ENCODE measurements at regions not wholly inside any gene's neighbourhood (a gene's known extent, or its start where the extent isn't known, plus 50 kb on each side); places are given as distances from the start of the nearest gene placed in this dataset.

DNA sequence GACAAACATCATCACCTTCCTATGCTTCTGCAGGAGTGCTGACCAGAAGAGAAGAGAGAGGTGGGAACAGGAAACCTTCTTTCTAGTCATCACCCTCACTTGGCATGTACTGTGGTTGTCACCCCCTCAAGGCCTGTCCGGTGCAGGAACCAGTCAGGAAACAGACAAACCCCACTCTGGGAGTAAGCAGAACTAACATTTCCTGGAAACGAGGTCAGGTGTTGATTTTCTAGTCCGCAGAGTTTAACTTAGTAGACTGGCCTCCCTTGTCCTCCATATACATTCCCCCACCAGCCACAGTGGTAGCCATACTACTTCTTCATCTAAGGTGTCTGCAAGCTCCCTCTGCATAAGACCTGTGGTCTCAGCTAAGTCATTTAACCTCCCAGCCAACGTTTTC is 80.7 kb upstream of the NCAM1 start:
- TF ChIP-seq JUNB (CRISPR knock-in tag; IDR thresholded peaks at IDR 0.05; ENCODE audit: borderline replicate concordance) = no peak
- TF ChIP-seq, protein P1, sequence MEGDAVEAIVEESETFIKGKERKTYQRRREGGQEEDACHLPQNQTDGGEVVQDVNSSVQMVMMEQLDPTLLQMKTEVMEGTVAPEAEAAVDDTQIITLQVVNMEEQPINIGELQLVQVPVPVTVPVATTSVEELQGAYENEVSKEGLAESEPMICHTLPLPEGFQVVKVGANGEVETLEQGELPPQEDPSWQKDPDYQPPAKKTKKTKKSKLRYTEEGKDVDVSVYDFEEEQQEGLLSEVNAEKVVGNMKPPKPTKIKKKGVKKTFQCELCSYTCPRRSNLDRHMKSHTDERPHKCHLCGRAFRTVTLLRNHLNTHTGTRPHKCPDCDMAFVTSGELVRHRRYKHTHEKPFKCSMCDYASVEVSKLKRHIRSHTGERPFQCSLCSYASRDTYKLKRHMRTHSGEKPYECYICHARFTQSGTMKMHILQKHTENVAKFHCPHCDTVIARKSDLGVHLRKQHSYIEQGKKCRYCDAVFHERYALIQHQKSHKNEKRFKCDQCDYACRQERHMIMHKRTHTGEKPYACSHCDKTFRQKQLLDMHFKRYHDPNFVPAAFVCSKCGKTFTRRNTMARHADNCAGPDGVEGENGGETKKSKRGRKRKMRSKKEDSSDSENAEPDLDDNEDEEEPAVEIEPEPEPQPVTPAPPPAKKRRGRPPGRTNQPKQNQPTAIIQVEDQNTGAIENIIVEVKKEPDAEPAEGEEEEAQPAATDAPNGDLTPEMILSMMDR (CRISPR knock-in tag; IDR thresholded peaks at IDR 0.05) = no peak
- TF ChIP-seq POLR2A (IDR thresholded peaks at IDR 0.05; ENCODE audit: insufficient read depth in 1 of 2, low read depth in 2 of 2, low read length in 2 of 2) = no peak
- TF ChIP-seq, protein P2, sequence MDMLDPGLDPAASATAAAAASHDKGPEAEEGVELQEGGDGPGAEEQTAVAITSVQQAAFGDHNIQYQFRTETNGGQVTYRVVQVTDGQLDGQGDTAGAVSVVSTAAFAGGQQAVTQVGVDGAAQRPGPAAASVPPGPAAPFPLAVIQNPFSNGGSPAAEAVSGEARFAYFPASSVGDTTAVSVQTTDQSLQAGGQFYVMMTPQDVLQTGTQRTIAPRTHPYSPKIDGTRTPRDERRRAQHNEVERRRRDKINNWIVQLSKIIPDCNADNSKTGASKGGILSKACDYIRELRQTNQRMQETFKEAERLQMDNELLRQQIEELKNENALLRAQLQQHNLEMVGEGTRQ (IDR thresholded peaks at IDR 0.05; ENCODE audit: low read depth, low read length) = no peak
- TF ChIP-seq, protein P2 (CRISPR knock-in tag; IDR thresholded peaks at IDR 0.05; ENCODE audit: borderline replicate concordance) = no peak
- TF ChIP-seq, protein P3, sequence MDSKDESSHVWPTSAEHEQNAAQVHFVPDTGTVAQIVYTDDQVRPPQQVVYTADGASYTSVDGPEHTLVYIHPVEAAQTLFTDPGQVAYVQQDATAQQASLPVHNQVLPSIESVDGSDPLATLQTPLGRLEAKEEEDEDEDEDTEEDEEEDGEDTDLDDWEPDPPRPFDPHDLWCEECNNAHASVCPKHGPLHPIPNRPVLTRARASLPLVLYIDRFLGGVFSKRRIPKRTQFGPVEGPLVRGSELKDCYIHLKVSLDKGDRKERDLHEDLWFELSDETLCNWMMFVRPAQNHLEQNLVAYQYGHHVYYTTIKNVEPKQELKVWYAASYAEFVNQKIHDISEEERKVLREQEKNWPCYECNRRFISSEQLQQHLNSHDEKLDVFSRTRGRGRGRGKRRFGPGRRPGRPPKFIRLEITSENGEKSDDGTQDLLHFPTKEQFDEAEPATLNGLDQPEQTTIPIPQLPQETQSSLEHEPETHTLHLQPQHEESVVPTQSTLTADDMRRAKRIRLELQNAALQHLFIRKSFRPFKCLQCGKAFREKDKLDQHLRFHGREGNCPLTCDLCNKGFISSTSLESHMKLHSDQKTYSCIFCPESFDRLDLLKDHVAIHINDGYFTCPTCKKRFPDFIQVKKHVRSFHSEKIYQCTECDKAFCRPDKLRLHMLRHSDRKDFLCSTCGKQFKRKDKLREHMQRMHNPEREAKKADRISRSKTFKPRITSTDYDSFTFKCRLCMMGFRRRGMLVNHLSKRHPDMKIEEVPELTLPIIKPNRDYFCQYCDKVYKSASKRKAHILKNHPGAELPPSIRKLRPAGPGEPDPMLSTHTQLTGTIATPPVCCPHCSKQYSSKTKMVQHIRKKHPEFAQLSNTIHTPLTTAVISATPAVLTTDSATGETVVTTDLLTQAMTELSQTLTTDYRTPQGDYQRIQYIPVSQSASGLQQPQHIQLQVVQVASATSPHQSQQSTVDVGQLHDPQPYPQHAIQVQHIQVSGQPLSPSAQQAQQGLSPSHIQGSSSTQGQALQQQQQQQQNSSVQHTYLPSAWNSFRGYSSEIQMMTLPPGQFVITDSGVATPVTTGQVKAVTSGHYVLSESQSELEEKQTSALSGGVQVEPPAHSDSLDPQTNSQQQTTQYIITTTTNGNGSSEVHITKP (CRISPR knock-in tag; IDR thresholded peaks at IDR 0.05; ENCODE audit: low read depth) = no peak
- no peak for TF ChIP-seq ZNF652 (CRISPR knock-in tag; IDR thresholded peaks at IDR 0.05; ENCODE audit: borderline replicate concordance, low read depth)
- TF ChIP-seq NFYB (CRISPR knock-in tag; IDR thresholded peaks at IDR 0.05) = no peak
- TF ChIP-seq ZNF572 (CRISPR knock-in tag; IDR thresholded peaks at IDR 0.05) = no peak
- no peak for TF ChIP-seq ZFP37 (CRISPR knock-in tag; IDR thresholded peaks at IDR 0.05; ENCODE audit: borderline replicate concordance)
- TF ChIP-seq PTBP1 (IDR thresholded peaks at IDR 0.05; ENCODE audit: low read depth, low read length, poor library complexity, severe bottlenecking) = no peak

Data from HepG2 (cell line).